ENCODE measurements at regions not wholly inside any gene's neighbourhood (a gene's known extent, or its start where the extent isn't known, plus 50 kb on each side); places are given as distances from the start of the nearest gene placed in this dataset.

- H3K4me3 ChIP-seq (ENCODE audit: low read length in 2 of 2) = no peak overlapping the region
- POLR2A ChIA-PET (ENCODE audit: partially characterized antibody) = no interaction called here
- CTCF ChIA-PET (ENCODE audit: partially characterized antibody) = no interaction called here
- Mint-ChIP-seq H3K4me1 (peaks cover 0 to 6% (median 5%) of the 10 kb centered on the region in 4 donors), H3K4me3 (no peak overlapping the region), H3K27me3 (peaks cover 5 to 10% of the 10 kb centered on the region in 2 donors), H3K9me3 (no peaks in the 10 kb centered on the region), H3K36me3 (no peaks in the 10 kb centered on the region), H3K27ac (no peak overlapping the region)
- no peak for DNase-seq
- no peaks in the 10 kb centered on the region for H3K36me3 ChIP-seq (ENCODE audit: insufficient read depth, low read length)
- H3K9me3 ChIP-seq (ENCODE audit: control insufficient read depth in 1 of 2, low read length in 2 of 2) = no peaks in the 10 kb centered on the region
- H3K4me1 ChIP-seq (ENCODE audit: insufficient read depth, low read length) = no peaks in the 10 kb centered on the region
- H3K27ac ChIP-seq (ENCODE audit: low read depth, low read length) = no peak overlapping the region
- no peaks in the 10 kb centered on the region for H3K27me3 ChIP-seq (ENCODE audit: insufficient read depth, low read length)
- intact Hi-C loops (cut with micrococcal nuclease) = no loop called here
Observed at GRCh38 chr6:138550346-138550767, 51.1 kb upstream of the NHSL1 start.

DNA sequence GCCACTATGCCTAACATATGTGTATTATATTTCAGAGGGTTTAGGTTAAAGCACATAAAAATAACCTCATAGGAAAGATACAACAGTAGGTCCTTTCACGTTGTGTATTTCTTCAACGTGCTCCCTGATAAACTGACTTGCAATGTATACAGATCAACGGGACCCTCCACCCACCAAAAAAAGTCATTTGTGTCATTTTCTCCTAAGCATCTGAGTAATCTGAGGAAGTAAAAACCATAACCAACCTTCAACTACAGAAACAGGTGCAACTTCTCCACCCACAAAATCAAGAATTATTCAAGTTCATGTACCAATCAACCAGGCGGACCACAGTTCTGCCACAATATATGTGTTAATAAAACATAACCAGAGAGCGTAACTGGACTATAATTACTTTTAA, 54.9 kb upstream of the NHSL1 start:
- H3K27me3 Mint-ChIP-seq = peaks cover 2 to 4% of the 10 kb centered on the region in 2 donors
- intact Hi-C loops (cut with micrococcal nuclease) = no loop called here
- H3K4me3 Mint-ChIP-seq = no peak overlapping the region
- H3K36me3 Mint-ChIP-seq = no peaks in the 10 kb centered on the region
- H3K9me3 Mint-ChIP-seq = no peaks in the 10 kb centered on the region
- DNase-seq = no peak
- ChIA-PET POLR2A (ENCODE audit: partially characterized antibody) (no interaction called here), CTCF (ENCODE audit: partially characterized antibody) (no interaction called here)
- Histone ChIP-seq H3K4me3 (ENCODE audit: low read length in 2 of 2) (no peak overlapping the region), H3K4me1 (ENCODE audit: insufficient read depth, low read length) (no peaks in the 10 kb centered on the region), H3K36me3 (ENCODE audit: insufficient read depth, low read length) (no peaks in the 10 kb centered on the region), H3K27me3 (ENCODE audit: insufficient read depth, low read length) (no peaks in the 10 kb centered on the region), H3K9me3 (ENCODE audit: control insufficient read depth in 1 of 2, low read length in 2 of 2) (no peaks in the 10 kb centered on the region), H3K27ac (ENCODE audit: low read depth, low read length) (no peak overlapping the region)
- H3K27ac Mint-ChIP-seq = no peak overlapping the region
- no peaks in the 10 kb centered on the region for H3K4me1 Mint-ChIP-seq

GRCh38 chr6:138555421-138555988, 56.2 kb upstream of the NHSL1 start:
- Mint-ChIP-seq H3K27ac (no peak overlapping the region), H3K4me1 (no peaks in the 10 kb centered on the region), H3K4me3 (no peak overlapping the region), H3K36me3 (no peaks in the 10 kb centered on the region), H3K9me3 (no peaks in the 10 kb centered on the region), H3K27me3 (peaks cover 6 to 8% of the 10 kb centered on the region in 2 donors)
- POLR2A ChIA-PET (ENCODE audit: partially characterized antibody) = no interaction called here
- no peaks in the 10 kb centered on the region for H3K27me3 ChIP-seq (ENCODE audit: insufficient read depth, low read length)
- no peaks in the 10 kb centered on the region for H3K4me1 ChIP-seq (ENCODE audit: insufficient read depth, low read length)
- no peak overlapping the region for H3K27ac ChIP-seq (ENCODE audit: low read depth, low read length)
- intact Hi-C loops (cut with micrococcal nuclease) = no loop called here
- H3K9me3 ChIP-seq (ENCODE audit: control insufficient read depth in 1 of 2, low read length in 2 of 2) = no peaks in the 10 kb centered on the region
- no peaks in the 10 kb centered on the region for H3K36me3 ChIP-seq (ENCODE audit: insufficient read depth, low read length)
- DNase-seq = no peak
- CTCF ChIA-PET (ENCODE audit: partially characterized antibody) = no interaction called here
- no peak overlapping the region for H3K4me3 ChIP-seq (ENCODE audit: low read length in 2 of 2)

- H3K27me3 ChIP-seq (ENCODE audit: insufficient read depth, low read length) = no peaks in the 10 kb centered on the region
- H3K27ac ChIP-seq (ENCODE audit: low read depth, low read length) = no peak overlapping the region
- CTCF ChIA-PET (ENCODE audit: partially characterized antibody) = no interaction called here
- Mint-ChIP-seq H3K27ac (no peak overlapping the region), H3K4me1 (no peaks in the 10 kb centered on the region), H3K9me3 (no peaks in the 10 kb centered on the region), H3K27me3 (peaks cover 8 to 13% of the 10 kb centered on the region in 2 donors), H3K36me3 (no peaks in the 10 kb centered on the region), H3K4me3 (no peak overlapping the region)
- H3K9me3 ChIP-seq (ENCODE audit: control insufficient read depth in 1 of 2, low read length in 2 of 2) = no peaks in the 10 kb centered on the region
- H3K4me1 ChIP-seq (ENCODE audit: insufficient read depth, low read length) = no peaks in the 10 kb centered on the region
- no peak for DNase-seq
- no peaks in the 10 kb centered on the region for H3K36me3 ChIP-seq (ENCODE audit: insufficient read depth, low read length)
- POLR2A ChIA-PET (ENCODE audit: partially characterized antibody) = no interaction called here
- intact Hi-C loops (cut with micrococcal nuclease) = no loop called here
- no peak overlapping the region for H3K4me3 ChIP-seq (ENCODE audit: low read length in 2 of 2)
Observed at GRCh38 chr6:138557147-138557546, 57.9 kb upstream of the NHSL1 start.

DNA sequence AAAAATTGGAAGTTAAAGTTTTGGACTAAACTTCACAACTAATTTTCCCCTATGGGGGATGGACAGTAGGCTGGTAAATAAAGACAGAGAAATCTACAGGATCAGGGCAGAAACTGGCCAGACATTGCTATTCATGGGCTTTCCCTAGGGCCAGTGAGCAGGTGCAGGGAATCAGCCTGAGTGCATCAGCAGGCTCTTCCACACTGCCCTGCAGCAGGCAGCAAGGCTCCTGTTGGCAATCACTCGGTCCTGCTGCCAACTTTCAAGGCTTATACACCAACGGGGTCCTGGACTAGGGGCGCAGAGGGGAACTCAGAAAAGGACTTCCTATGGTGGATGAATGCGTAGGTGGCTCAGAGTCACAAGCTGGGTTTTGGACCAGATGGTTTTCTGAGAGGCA, 59.8 kb upstream of the NHSL1 start:
- H3K27me3 Mint-ChIP-seq = peaks cover 12 to 13% of the 10 kb centered on the region in 2 donors
- Histone ChIP-seq H3K36me3 (ENCODE audit: insufficient read depth, low read length) (no peaks in the 10 kb centered on the region), H3K27me3 (ENCODE audit: insufficient read depth, low read length) (no peaks in the 10 kb centered on the region), H3K27ac (ENCODE audit: low read depth, low read length) (no peak overlapping the region), H3K4me3 (ENCODE audit: low read length in 2 of 2) (no peak overlapping the region), H3K4me1 (ENCODE audit: insufficient read depth, low read length) (no peaks in the 10 kb centered on the region), H3K9me3 (ENCODE audit: control insufficient read depth in 1 of 2, low read length in 2 of 2) (no peaks in the 10 kb centered on the region)
- H3K4me1 Mint-ChIP-seq = no peaks in the 10 kb centered on the region
- no peak for DNase-seq
- intact Hi-C loops (cut with micrococcal nuclease) = no loop called here
- H3K9me3 Mint-ChIP-seq = no peaks in the 10 kb centered on the region
- CTCF ChIA-PET (ENCODE audit: partially characterized antibody) = no interaction called here
- no peak overlapping the region for H3K27ac Mint-ChIP-seq
- POLR2A ChIA-PET (ENCODE audit: partially characterized antibody) = no interaction called here
- no peaks in the 10 kb centered on the region for H3K36me3 Mint-ChIP-seq
- H3K4me3 Mint-ChIP-seq = no peak overlapping the region

DNA sequence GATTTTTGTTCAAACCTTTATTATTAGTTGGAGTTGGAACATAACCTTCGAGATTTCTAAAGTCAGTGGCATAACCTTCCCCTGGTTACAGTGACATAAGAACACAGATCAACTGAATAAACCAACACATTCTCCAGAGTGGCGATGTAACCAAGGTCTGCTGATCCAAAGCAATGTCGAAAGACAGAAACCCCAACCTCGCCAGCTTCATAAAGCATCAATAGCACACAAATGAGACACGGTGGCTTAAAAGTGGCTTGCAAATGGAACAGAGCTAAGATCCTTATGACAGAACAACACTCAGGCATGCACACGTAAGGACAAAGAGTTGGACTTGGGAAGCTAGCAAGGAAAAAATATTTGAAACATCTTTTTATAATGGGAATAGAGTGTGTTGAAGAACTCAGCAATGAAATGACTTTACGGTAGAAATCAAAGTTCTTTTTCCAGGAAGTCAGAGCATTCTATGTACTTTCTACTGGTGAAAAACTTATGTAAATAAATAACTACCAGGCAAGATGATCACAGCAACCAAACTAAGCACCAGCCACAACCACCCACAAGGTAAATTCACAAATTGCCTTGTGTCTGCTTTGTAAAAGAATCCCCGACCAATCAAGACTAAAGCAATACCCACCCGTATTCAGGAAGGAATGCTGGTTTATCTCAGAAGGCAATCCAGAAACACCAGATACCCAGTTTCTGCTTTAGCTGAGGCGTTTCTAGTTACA, 61.0 kb upstream of the NHSL1 start:
- H3K4me3 Mint-ChIP-seq = no peak overlapping the region

DNA sequence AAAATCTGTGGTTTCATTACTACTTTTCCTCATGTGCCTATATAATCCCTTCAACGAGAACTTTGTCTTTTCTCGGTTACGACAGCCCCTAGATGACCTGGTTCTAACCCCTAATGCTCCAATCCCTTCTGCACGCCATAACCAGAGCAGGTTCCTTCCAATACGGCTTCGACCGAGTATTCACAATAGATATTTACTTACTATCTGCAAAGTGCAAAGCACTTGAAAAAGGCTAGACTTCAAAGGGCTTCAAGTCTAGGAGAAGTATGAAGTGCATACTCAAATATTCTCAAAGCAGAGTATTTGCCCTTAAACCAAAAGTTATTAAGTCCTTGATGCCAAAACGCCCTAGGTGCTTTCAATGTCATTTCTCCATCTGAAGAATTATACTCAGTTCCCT, 63.4 kb upstream of the NHSL1 start:
- Histone ChIP-seq H3K9me3 (ENCODE audit: control insufficient read depth in 1 of 2, low read length in 2 of 2) (no peaks in the 10 kb centered on the region), H3K4me1 (ENCODE audit: insufficient read depth, low read length) (no peaks in the 10 kb centered on the region), H3K27ac (ENCODE audit: low read depth, low read length) (no peak overlapping the region), H3K4me3 (ENCODE audit: low read length in 2 of 2) (no peak overlapping the region), H3K27me3 (ENCODE audit: insufficient read depth, low read length) (no peaks in the 10 kb centered on the region), H3K36me3 (ENCODE audit: insufficient read depth, low read length) (no peaks in the 10 kb centered on the region)
- Mint-ChIP-seq H3K9me3 (no peaks in the 10 kb centered on the region), H3K4me1 (no peaks in the 10 kb centered on the region), H3K4me3 (no peak overlapping the region), H3K27ac (no peak overlapping the region), H3K36me3 (no peaks in the 10 kb centered on the region), H3K27me3 (peaks cover 17 to 18% of the 10 kb centered on the region in 2 donors)
- CTCF ChIA-PET (ENCODE audit: partially characterized antibody) = no interaction called here
- intact Hi-C loops (cut with micrococcal nuclease) = no loop called here
- no peak for DNase-seq
- POLR2A ChIA-PET (ENCODE audit: partially characterized antibody) = no interaction called here

More for the DNA sequence above, 61.0 kb upstream of the NHSL1 start:
- no peak for DNase-seq
- H3K27ac ChIP-seq (ENCODE audit: low read depth, low read length) = no peak overlapping the region
- no peak overlapping the region for H3K4me3 ChIP-seq (ENCODE audit: low read length in 2 of 2)
- intact Hi-C loops (cut with micrococcal nuclease) = no loop called here
- Mint-ChIP-seq H3K27ac (peak overlapping the region in 1 of 7 donors; percentile 18), H3K36me3 (no peaks in the 10 kb centered on the region), H3K9me3 (no peaks in the 10 kb centered on the region), H3K4me1 (no peaks in the 10 kb centered on the region), H3K27me3 (peaks cover 17% of the 10 kb centered on the region in 2 donors)
- ChIA-PET CTCF (ENCODE audit: partially characterized antibody) (interaction anchor here (1.3 kb wide), 1 partner anchor 28 kb away, joined by 4 read pairs; no protein-coding TSS in a partner anchor), POLR2A (ENCODE audit: partially characterized antibody) (no interaction called here)
- H3K27me3 ChIP-seq (ENCODE audit: insufficient read depth, low read length) = no peaks in the 10 kb centered on the region
- no peaks in the 10 kb centered on the region for H3K36me3 ChIP-seq (ENCODE audit: insufficient read depth, low read length)
- no peaks in the 10 kb centered on the region for H3K4me1 ChIP-seq (ENCODE audit: insufficient read depth, low read length)
- H3K9me3 ChIP-seq (ENCODE audit: control insufficient read depth in 1 of 2, low read length in 2 of 2) = no peaks in the 10 kb centered on the region
